SJSA1 (cell line): ENCODE measurements at regions not wholly inside any gene's neighbourhood (a gene's known extent, or its start where the extent isn't known, plus 50 kb on each side); places are given as distances from the start of the nearest gene placed in this dataset.
A peak's percentile ranks its signal among the peaks of the same experiment; 100 is the strongest.
"Not testable (repeated sequence)": the region's sequence is repeated elsewhere in the genome, so short reads cannot be mapped to it uniquely, and the experiment has no call there.

Experiments
- DNase-seq, 2 experiments: peaks; one replicate each; pipeline ENCODE4 v3.0.0-alpha.2; 2015 to 2020; ENCODE audit warnings: low spot score in 2 of 2, low read depth in 1 of 2
- H3K27ac ChIP-seq: fragments of 250-450 bp; sonication (Bioruptor Pico); 2 replicates; pipeline ENCODE4 v1.5.1; 2020; ENCODE audit warnings: mild to moderate bottlenecking, moderate library complexity
- H3K27me3 ChIP-seq: fragments of 250-450 bp; sonication (Bioruptor Pico); replicated peaks from 2 replicates; pipeline ENCODE4 v1.5.1; 2020; ENCODE audit warnings: mild to moderate bottlenecking, moderate library complexity
- H3K36me3 ChIP-seq: fragments of 250-450 bp; sonication (Bioruptor Pico); 2 replicates; pipeline ENCODE4 v1.5.1; 2020; ENCODE audit warnings: mild to moderate bottlenecking
- H3K4me1 ChIP-seq: fragments of 250-450 bp; sonication (Bioruptor Pico); replicated peaks from 2 replicates; pipeline ENCODE4 v1.6.1; 2021; ENCODE audit warnings: mild to moderate bottlenecking
- H3K4me3 ChIP-seq: fragments of 250-450 bp; sonication (Bioruptor Pico); 2 replicates; pipeline ENCODE4 v1.5.1; 2020; ENCODE audit warnings: mild to moderate bottlenecking
- H3K9me3 ChIP-seq: fragments of 250-450 bp; sonication (Bioruptor Pico); replicated peaks from 2 replicates; pipeline ENCODE4 v1.5.1; 2020; ENCODE audit warnings: mild to moderate bottlenecking

GRCh38 chr1:172822886-172823285 is 164.0 kb downstream of the FASLG start:
- no peak for DNase-seq
- no peaks in the 10 kb centered on the region for H3K36me3 ChIP-seq
- H3K4me3 ChIP-seq: no peak overlapping the region
- H3K9me3 ChIP-seq: no peaks in the 10 kb centered on the region
- peaks cover 12% of the 10 kb centered on the region for H3K4me1 ChIP-seq
- H3K27me3 ChIP-seq: no peaks in the 10 kb centered on the region
- no peak overlapping the region for H3K27ac ChIP-seq

- no peaks in the 10 kb centered on the region for H3K36me3 ChIP-seq
- H3K9me3 ChIP-seq: no peaks in the 10 kb centered on the region
- H3K27ac ChIP-seq: no peak overlapping the region
- H3K4me3 ChIP-seq: no peak overlapping the region
- no peaks in the 10 kb centered on the region for H3K27me3 ChIP-seq
- H3K4me1 ChIP-seq: peaks cover 12% of the 10 kb centered on the region
- DNase-seq: no peak
These were observed 164.6 kb downstream of the FASLG start for GRCh38 chr1:172823534-172823933.

GRCh38 chr1:172824209-172824608 is 165.3 kb downstream of the FASLG start:
- no peak for DNase-seq
- Histone ChIP-seq H3K27ac (no peak overlapping the region), H3K9me3 (no peaks in the 10 kb centered on the region)

GRCh38 chr1:172826096-172826741 is 167.3 kb downstream of the FASLG start:
- no peaks in the 10 kb centered on the region for H3K9me3 ChIP-seq
- H3K36me3 ChIP-seq: no peaks in the 10 kb centered on the region
- H3K4me3 ChIP-seq: no peak overlapping the region
- DNase-seq: peak in 1 of 2 experiments; percentile 71
- no peaks in the 10 kb centered on the region for H3K27me3 ChIP-seq
- peak overlapping the region; percentile 43 for H3K27ac ChIP-seq
- peaks cover 12% of the 10 kb centered on the region for H3K4me1 ChIP-seq

More at GRCh38 chr1:172824209-172824608, 165.3 kb downstream of the FASLG start:
- H3K36me3 ChIP-seq: no peaks in the 10 kb centered on the region
- no peaks in the 10 kb centered on the region for H3K27me3 ChIP-seq
- no peak overlapping the region for H3K4me3 ChIP-seq
- H3K4me1 ChIP-seq: peaks cover 12% of the 10 kb centered on the region

- Histone ChIP-seq H3K27ac (no peak overlapping the region), H3K27me3 (no peaks in the 10 kb centered on the region), H3K4me1 (peaks cover 12% of the 10 kb centered on the region), H3K4me3 (no peak overlapping the region), H3K36me3 (no peaks in the 10 kb centered on the region), H3K9me3 (no peaks in the 10 kb centered on the region)
- peak in 1 of 2 experiments; percentile 10 for DNase-seq
These were observed 168.4 kb downstream of the FASLG start for GRCh38 chr1:172827301-172827700.

GRCh38 chr1:172827841-172828240 is 168.9 kb downstream of the FASLG start:
- no peak for DNase-seq
- no peaks in the 10 kb centered on the region for H3K27me3 ChIP-seq
- H3K36me3 ChIP-seq: no peaks in the 10 kb centered on the region
- no peaks in the 10 kb centered on the region for H3K9me3 ChIP-seq
- H3K4me3 ChIP-seq: no peak overlapping the region
- H3K27ac ChIP-seq: no peak overlapping the region
- H3K4me1 ChIP-seq: peaks cover 12% of the 10 kb centered on the region

- H3K27ac ChIP-seq: no peak overlapping the region
- no peak overlapping the region for H3K4me3 ChIP-seq
- no peaks in the 10 kb centered on the region for H3K9me3 ChIP-seq
- no peak for DNase-seq
- no peaks in the 10 kb centered on the region for H3K36me3 ChIP-seq
- H3K4me1 ChIP-seq: 0 out of 2 replicates have a peak, but pooled peaks cover 4% of the 10 kb centered on the region
- H3K27me3 ChIP-seq: no peaks in the 10 kb centered on the region
These were observed 173.3 kb downstream of the FASLG start for GRCh38 chr1:172832006-172832725.

- Histone ChIP-seq H3K27ac (no peak overlapping the region), H3K36me3 (no peaks in the 10 kb centered on the region), H3K9me3 (no peaks in the 10 kb centered on the region), H3K4me3 (no peak overlapping the region), H3K27me3 (no peaks in the 10 kb centered on the region), H3K4me1 (no peaks in the 10 kb centered on the region)
- DNase-seq: no peak
These were observed 175.1 kb downstream of the FASLG start for GRCh38 chr1:172833954-172834353.

GRCh38 chr1:172834609-172835008 is 175.7 kb downstream of the FASLG start:
- Histone ChIP-seq H3K4me3 (no peak overlapping the region), H3K27ac (no peak overlapping the region), H3K4me1 (no peaks in the 10 kb centered on the region), H3K27me3 (no peaks in the 10 kb centered on the region), H3K36me3 (no peaks in the 10 kb centered on the region), H3K9me3 (no peaks in the 10 kb centered on the region)
- DNase-seq: no peak

GRCh38 chr1:172835834-172836233 is 176.9 kb downstream of the FASLG start:
- Histone ChIP-seq H3K27me3 (no peaks in the 10 kb centered on the region), H3K4me3 (no peak overlapping the region), H3K27ac (no peak overlapping the region), H3K36me3 (no peaks in the 10 kb centered on the region), H3K4me1 (no peaks in the 10 kb centered on the region), H3K9me3 (no peaks in the 10 kb centered on the region)
- no peak for DNase-seq

GRCh38 chr1:172837816-172838679 is 179.1 kb downstream of the FASLG start:
- no peak overlapping the region for H3K4me3 ChIP-seq
- no peak overlapping the region for H3K27ac ChIP-seq
- no peak for DNase-seq
- H3K36me3 ChIP-seq: no peaks in the 10 kb centered on the region
- no peaks in the 10 kb centered on the region for H3K9me3 ChIP-seq
- no peaks in the 10 kb centered on the region for H3K4me1 ChIP-seq
- H3K27me3 ChIP-seq: no peaks in the 10 kb centered on the region

GRCh38 chr1:172838680-172839313 is 179.9 kb downstream of the FASLG start:
- no peaks in the 10 kb centered on the region for H3K4me1 ChIP-seq
- H3K27ac ChIP-seq: no peak overlapping the region
- no peaks in the 10 kb centered on the region for H3K36me3 ChIP-seq
- no peak for DNase-seq
- no peak overlapping the region for H3K4me3 ChIP-seq
- H3K27me3 ChIP-seq: no peaks in the 10 kb centered on the region
- H3K9me3 ChIP-seq: no peaks in the 10 kb centered on the region

GRCh38 chr1:172839639-172840038 is 180.7 kb downstream of the FASLG start:
- not testable (repeated sequence) for H3K27me3 ChIP-seq, H3K4me1 ChIP-seq, H3K4me3 ChIP-seq, DNase-seq, H3K36me3 ChIP-seq, H3K9me3 ChIP-seq, H3K27ac ChIP-seq
